K562 (cell line): ENCODE measurements at regions not wholly inside any gene's neighbourhood (a gene's known extent, or its start where the extent isn't known, plus 50 kb on each side); places are given as distances from the start of the nearest gene placed in this dataset.

Experiments used
- FOXA3 ChIP-seq, 2 experiments: fragments of 450-650 bp in 1 of 2; sonication (generic) in 1 of 2; formaldehyde crosslinking; IDR thresholded peaks in 1 of 2; conservative IDR thresholded peaks in 1 of 2; 2 replicates each; pipeline versions ENCODE4 v1.4.0 to v1.8.0; 2020 to 2022; ENCODE audit warnings: mild to moderate bottlenecking in 2 of 2, missing genetic modification reagents in 1 of 2
- HDAC2 ChIP-seq: fragments of 450-650 bp; IDR thresholded peaks from 2 replicates; pipeline ENCODE4 v1.6.1; 2016; ENCODE audit warnings: mild to moderate bottlenecking
- MCM3 ChIP-seq: fragments of 450-650 bp; IDR thresholded peaks from 2 replicates; pipeline ENCODE4 v1.6.1; 2016
- RCOR1 ChIP-seq, 2 experiments: IDR thresholded peaks; 2 replicates each; pipeline ENCODE4 v1.6.1; 2012; ENCODE audit warnings: low read depth in 2 of 2, low read length in 2 of 2, borderline replicate concordance in 1 of 2, improper control_type of control experiment in 1 of 2
- ZNF445 ChIP-seq: fragments of 250-450 bp; sonication (Bioruptor Pico); IDR thresholded peaks from 2 replicates; pipeline ENCODE4 v1.4.0; 2020; ENCODE audit warnings: low read depth, mild to moderate bottlenecking, moderate library complexity
- TF ChIP-seq, protein P1 (sequence below): IDR thresholded peaks from 2 replicates; pipeline ENCODE4 v1.6.1; 2014; ENCODE audit warnings: antibody characterized with exemption
- TF ChIP-seq, protein P2 (sequence below): fragments of 250-450 bp; sonication (Bioruptor Pico); IDR thresholded peaks from 2 replicates; pipeline ENCODE4 v1.4.0; 2020; ENCODE audit warnings: mild to moderate bottlenecking, moderate library complexity

DNA sequence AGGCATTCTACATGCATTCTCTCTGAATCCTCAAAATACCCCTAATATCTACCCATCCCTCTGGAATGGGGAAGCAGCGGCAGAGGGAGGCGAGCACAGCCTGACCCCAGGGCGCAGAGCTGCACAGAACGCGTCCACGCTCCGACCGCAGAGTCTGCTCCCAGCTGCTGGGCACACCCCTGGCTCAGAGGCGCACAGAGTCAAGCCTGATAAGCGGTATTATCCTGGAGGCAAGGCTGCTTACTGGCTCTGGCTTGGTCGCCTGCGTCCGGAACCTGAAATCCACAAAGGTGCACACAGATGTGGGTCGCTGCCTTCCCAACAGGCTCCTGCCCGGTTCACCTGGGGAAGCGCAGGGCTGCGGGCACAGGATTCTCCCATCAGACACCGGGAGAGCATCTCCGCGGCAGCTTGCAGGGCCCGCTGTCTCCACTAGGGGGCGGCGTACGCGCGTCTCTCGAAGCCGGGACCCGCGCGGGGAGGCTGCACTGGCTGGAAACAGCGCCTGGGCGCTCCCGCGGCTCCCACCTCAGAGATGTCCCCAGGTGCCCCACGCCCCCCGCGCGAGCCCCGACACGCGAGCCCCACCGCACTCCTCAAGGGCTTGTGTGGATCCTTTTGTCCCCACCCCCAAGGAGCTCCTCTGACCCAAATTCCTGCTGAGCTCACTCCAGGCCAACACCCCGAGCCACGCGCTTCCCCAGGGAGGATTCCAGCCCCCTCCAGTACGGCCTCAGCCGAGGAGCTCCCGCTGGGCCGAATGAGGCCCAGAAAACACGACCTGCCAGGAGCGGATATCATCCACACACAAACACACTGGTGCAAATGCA is 120.1 kb upstream of the FZD10 start (continued):
- TF ChIP-seq RCOR1 (IDR thresholded peaks at IDR 0.05; ENCODE audit: borderline replicate concordance in 1 of 2, low read depth in 2 of 2, low read length in 2 of 2), result peak in 1 of 2 experiments; percentile 98; a peak in 2 of 4 replicates
- TF ChIP-seq, protein P1, sequence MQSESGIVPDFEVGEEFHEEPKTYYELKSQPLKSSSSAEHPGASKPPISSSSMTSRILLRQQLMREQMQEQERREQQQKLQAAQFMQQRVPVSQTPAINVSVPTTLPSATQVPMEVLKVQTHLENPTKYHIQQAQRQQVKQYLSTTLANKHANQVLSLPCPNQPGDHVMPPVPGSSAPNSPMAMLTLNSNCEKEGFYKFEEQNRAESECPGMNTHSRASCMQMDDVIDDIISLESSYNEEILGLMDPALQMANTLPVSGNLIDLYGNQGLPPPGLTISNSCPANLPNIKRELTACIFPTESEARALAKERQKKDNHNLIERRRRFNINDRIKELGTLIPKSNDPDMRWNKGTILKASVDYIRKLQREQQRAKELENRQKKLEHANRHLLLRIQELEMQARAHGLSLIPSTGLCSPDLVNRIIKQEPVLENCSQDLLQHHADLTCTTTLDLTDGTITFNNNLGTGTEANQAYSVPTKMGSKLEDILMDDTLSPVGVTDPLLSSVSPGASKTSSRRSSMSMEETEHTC, result no peak
- TF ChIP-seq, protein P2, sequence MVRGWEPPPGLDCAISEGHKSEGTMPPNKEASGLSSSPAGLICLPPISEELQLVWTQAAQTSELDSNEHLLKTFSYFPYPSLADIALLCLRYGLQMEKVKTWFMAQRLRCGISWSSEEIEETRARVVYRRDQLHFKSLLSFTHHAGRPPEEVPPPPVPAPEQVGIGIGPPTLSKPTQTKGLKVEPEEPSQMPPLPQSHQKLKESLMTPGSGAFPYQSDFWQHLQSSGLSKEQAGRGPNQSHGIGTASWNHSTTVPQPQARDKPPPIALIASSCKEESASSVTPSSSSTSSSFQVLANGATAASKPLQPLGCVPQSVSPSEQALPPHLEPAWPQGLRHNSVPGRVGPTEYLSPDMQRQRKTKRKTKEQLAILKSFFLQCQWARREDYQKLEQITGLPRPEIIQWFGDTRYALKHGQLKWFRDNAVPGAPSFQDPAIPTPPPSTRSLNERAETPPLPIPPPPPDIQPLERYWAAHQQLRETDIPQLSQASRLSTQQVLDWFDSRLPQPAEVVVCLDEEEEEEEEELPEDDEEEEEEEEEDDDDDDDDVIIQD, result no peak
- TF ChIP-seq HDAC2, result peak; percentile 33; the same call in 1 of the 2 replicates
- TF ChIP-seq ZNF445 (CRISPR knock-in tag), result no peak
- no peak for TF ChIP-seq FOXA3 (CRISPR knock-in tag; conservative IDR thresholded peaks at IDR 0.05 in 1 of 2, IDR thresholded peaks at IDR 0.05 in 1 of 2)
- no peak for TF ChIP-seq MCM3
